GM12892 (cell line): ENCODE measurements at regions not wholly inside any gene's neighbourhood (a gene's known extent, or its start where the extent isn't known, plus 50 kb on each side); places are given as distances from the start of the nearest gene placed in this dataset.

Experiments used
- POLR2A ChIP-seq: IDR thresholded peaks from 2 replicates; pipeline ENCODE4 v1.6.1; 2011; ENCODE audit warnings: low read depth, low read length, control low read depth
- POLR2AphosphoS5 ChIP-seq: IDR thresholded peaks from 2 replicates; pipeline ENCODE4 v1.6.1; 2011; ENCODE audit warnings: low read depth, low read length, control low read depth
- TAF1 ChIP-seq: IDR thresholded peaks from 2 replicates; pipeline ENCODE4 v1.6.1; 2011; ENCODE audit warnings: low read depth, mild to moderate bottlenecking, control low read depth, low read length, borderline replicate concordance

- TF ChIP-seq POLR2AphosphoS5, result no peak
- TF ChIP-seq POLR2A, result no peak
- TF ChIP-seq TAF1, result no peak
These were observed 137.3 kb upstream of the TGFBR2 start for GRCh38 chr3:30469133-30469532.
